HCT116 (cell line): ENCODE measurements at regions not wholly inside any gene's neighbourhood (a gene's known extent, or its start where the extent isn't known, plus 50 kb on each side); places are given as distances from the start of the nearest gene placed in this dataset.

Experiments used
- ATAC-seq: fragments of 200-7000 bp; cut with Tn5 transposase; 2 replicates; pipeline ENCODE4 v1.9.1; 2020; ENCODE audit warnings: mild to moderate bottlenecking, moderate library complexity
- BruUV-seq: library from RNA; stranded (reverse); fragments of 400-500 nt; replicated peaks from 2 replicates; lab custom pipeline; 2021; lab: Mats Ljungman, UMichigan
- CTCF ChIA-PET: fragments of 300-600 bp; sonication (Branson Sonifier 250); formaldehyde crosslinking; loops from one replicate; lab custom pipeline; 2021; ENCODE audit warnings: antibody characterized with exemption; lab: Charles Lee
- POLR2A ChIA-PET: fragments of 300-600, 350-600 bp; sonication (Branson Sonifier 250); formaldehyde crosslinking; loops from one replicate; lab custom pipeline; 2021; ENCODE audit warnings: antibody characterized with exemption; lab: Charles Lee
- RAD21 ChIA-PET, 2 experiments: fragments of 300-600 bp; sonication (Branson Sonifier 250); formaldehyde crosslinking; loops; one replicate each; lab custom pipeline; 2023; ENCODE audit warnings: low total read pairs in 2 of 2; ENCODE audit not compliant: uncharacterized antibody in 2 of 2, unreplicated experiment in 2 of 2, low non-redundant PET in 1 of 2; lab: Charles Lee
- DNase-seq: peaks from one replicate; pipeline ENCODE4 v3.0.0-alpha.2; 2010; ENCODE audit warnings: low read depth, low spot score
- H2AFZ ChIP-seq: fragments of 200-600 bp; shearing (Covaris generic), sonication (generic); 2 replicates; pipeline ENCODE4 v1.6.1; 2017; ENCODE audit warnings: low read depth, mixed run types, mixed read lengths, antibody characterized with exemption, low read length; ENCODE audit not compliant: poor library complexity, severe bottlenecking
- H3K27ac ChIP-seq: 2 replicates; pipeline ENCODE4 v1.5.1; 2012; ENCODE audit warnings: low read depth, low read length
- H3K27me3 ChIP-seq: fragments of 200-600 bp; sonication (generic); 2 replicates; pipeline ENCODE4 v1.6.1; 2016; ENCODE audit warnings: mixed run types, low read length, mixed read lengths; ENCODE audit not compliant: insufficient read depth
- H3K36me3 ChIP-seq, 2 experiments: fragments of 200-500 bp in 1 of 2; fragments of 200-600 bp in 1 of 2; sonication (Bioruptor generic) in 1 of 2; sonication (generic) in 1 of 2; 2 replicates each; pipeline versions ENCODE4 v1.5.1 to v1.6.1; 2014 to 2016; ENCODE audit warnings: low read length in 2 of 2, inconsistent platforms in 1 of 2, mixed read lengths in 1 of 2, mixed run types in 1 of 2; ENCODE audit not compliant: insufficient read depth in 2 of 2, control insufficient read depth in 1 of 2
- H3K4me1 ChIP-seq, 2 experiments: fragments of 200-600 bp in 1 of 2; sonication (generic) in 1 of 2; 2 replicates each; pipeline versions ENCODE4 v1.5.1 to v1.6.1; 2012 to 2017; ENCODE audit warnings: low read length in 2 of 2, inconsistent platforms in 1 of 2, mild to moderate bottlenecking in 1 of 2, mixed read lengths in 1 of 2, mixed run types in 1 of 2, moderate library complexity in 1 of 2; ENCODE audit not compliant: insufficient read depth in 2 of 2, control insufficient read depth in 1 of 2
- H3K4me2 ChIP-seq: fragments of 200-600 bp; sonication (generic); 2 replicates; pipeline ENCODE4 v1.6.1; 2017; ENCODE audit warnings: mixed run types, low read length, mixed read lengths
- H3K4me3 ChIP-seq, 2 experiments: fragments of 200-600 bp in 1 of 2; sonication (generic) in 1 of 2; replicated peaks in 1 of 2; 2 replicates each; pipeline ENCODE4 v1.5.1; 2011 to 2016; ENCODE audit warnings: low read length in 2 of 2, control low read depth in 1 of 2, low read depth in 1 of 2, mild to moderate bottlenecking in 1 of 2, mixed read lengths in 1 of 2, mixed run types in 1 of 2
- H3K79me2 ChIP-seq: fragments of 200-600 bp; sonication (generic); 2 replicates; pipeline ENCODE4 v1.6.1; 2017; ENCODE audit warnings: mild to moderate bottlenecking, mixed run types, low read length, moderate library complexity, mixed read lengths; ENCODE audit not compliant: insufficient read depth
- H3K9ac ChIP-seq: fragments of 200-600 bp; sonication (generic); 2 replicates; pipeline ENCODE4 v1.6.1; 2016; ENCODE audit warnings: low read length, mixed read lengths
- H3K9me2 ChIP-seq: fragments of 200-600 bp; sonication (generic), shearing (Covaris generic); 2 replicates; pipeline ENCODE4 v1.6.1; 2017; ENCODE audit warnings: mixed run types, mild to moderate bottlenecking, moderate library complexity; ENCODE audit not compliant: insufficient read depth
- H3K9me3 ChIP-seq, 2 experiments: fragments of 200-500 bp in 1 of 2; fragments of 200-600 bp in 1 of 2; sonication (Bioruptor generic) in 1 of 2; sonication (generic) in 1 of 2; 2 replicates each; pipeline ENCODE4 v1.6.1; 2014 to 2017; ENCODE audit warnings: low read length in 2 of 2, mixed read lengths in 2 of 2, inconsistent platforms in 1 of 2, low read depth in 1 of 2, mild to moderate bottlenecking in 1 of 2, mixed run types in 1 of 2, moderate library complexity in 1 of 2; ENCODE audit not compliant: control insufficient read depth in 1 of 2, insufficient read depth in 1 of 2
- H4K20me1 ChIP-seq: fragments of 200-600 bp; sonication (generic), shearing (Covaris generic); 2 replicates; pipeline ENCODE4 v1.6.1; 2017; ENCODE audit warnings: mixed run types, mild to moderate bottlenecking, moderate library complexity; ENCODE audit not compliant: insufficient read depth
- CBX3 ChIP-seq: IDR thresholded peaks from 2 replicates; pipeline ENCODE4 v1.6.1; 2012; ENCODE audit warnings: low read depth
- CEBPB ChIP-seq: IDR thresholded peaks from 2 replicates; pipeline ENCODE4 v1.6.1; 2012; ENCODE audit warnings: low read depth
- CTCF ChIP-seq, 3 experiments: fragments of 200-600 bp in 1 of 3; sonication (generic) in 1 of 3; IDR thresholded peaks in 2 of 3; conservative IDR thresholded peaks in 1 of 3; 2 replicates each; pipeline ENCODE4 v1.5.1; 2012 to 2017; ENCODE audit warnings: low read depth in 2 of 3, low read length in 2 of 3, antibody characterized with exemption in 1 of 3, borderline replicate concordance in 1 of 3, control low read depth in 1 of 3, mild to moderate bottlenecking in 1 of 3, mixed read lengths in 1 of 3, mixed run types in 1 of 3, moderate library complexity in 1 of 3; ENCODE audit not compliant: insufficient read depth in 1 of 3
- EGR1 ChIP-seq: IDR thresholded peaks from 2 replicates; pipeline ENCODE4 v1.6.1; 2012; ENCODE audit warnings: low read depth
- ELF1 ChIP-seq: IDR thresholded peaks from 2 replicates; pipeline ENCODE4 v1.6.1; 2012; ENCODE audit warnings: low read depth, borderline replicate concordance
- EZH2 ChIP-seq: fragments of 200-600 bp; sonication (generic); IDR thresholded peaks from 2 replicates; pipeline ENCODE4 v1.6.1; 2017; ENCODE audit warnings: antibody characterized with exemption, mixed run types
- EZH2phosphoT487 ChIP-seq: fragments of 200-600 bp; IDR thresholded peaks from 2 replicates; pipeline ENCODE4 v1.6.1; 2018; ENCODE audit warnings: antibody characterized with exemption, borderline replicate concordance
- POLR2A ChIP-seq: IDR thresholded peaks from 2 replicates; pipeline ENCODE4 v1.7.0; 2011; ENCODE audit warnings: borderline replicate concordance; ENCODE audit not compliant: insufficient read depth, insufficient read length; ENCODE audit errors: extremely low read depth
- RAD21 ChIP-seq: IDR thresholded peaks from 2 replicates; pipeline ENCODE4 v1.6.1; 2012; ENCODE audit warnings: low read depth, mild to moderate bottlenecking
- SP1 ChIP-seq: IDR thresholded peaks from 2 replicates; pipeline ENCODE4 v1.6.1; 2012; ENCODE audit warnings: low read depth
- SRF ChIP-seq: IDR thresholded peaks from 2 replicates; pipeline ENCODE4 v1.6.1; 2012; ENCODE audit warnings: low read depth
- YY1 ChIP-seq: IDR thresholded peaks from 2 replicates; pipeline ENCODE4 v1.6.1; 2011; ENCODE audit warnings: low read length, low read depth, moderate library complexity, mild to moderate bottlenecking; ENCODE audit not compliant: insufficient replicate concordance; ENCODE audit errors: extremely low read depth
- ZFX ChIP-seq: fragments of 450-650 bp; IDR thresholded peaks from 2 replicates; pipeline ENCODE4 v1.6.1; 2017
- ZNF274 ChIP-seq: fragments of 200-500 bp; sonication (Bioruptor generic); IDR thresholded peaks from 2 replicates; pipeline ENCODE4 v1.6.1; 2014; ENCODE audit warnings: mild to moderate bottlenecking, low read depth, low read length, inconsistent platforms
- intact Hi-C: fragments of 100-400 bp; cut with micrococcal nuclease; formaldehyde crosslinking; loops from 2 replicates; pipeline ENCODE4 v1.10.0; 2022
- TF ChIP-seq, protein P1 (sequence below): IDR thresholded peaks from 2 replicates; pipeline ENCODE4 v1.6.1; 2012
- TF ChIP-seq, protein P2 (sequence below): IDR thresholded peaks from 2 replicates; pipeline ENCODE4 v1.6.1; 2012
- TF ChIP-seq, protein P3 (sequence below): IDR thresholded peaks from 2 replicates; pipeline ENCODE4 v1.6.1; 2012; ENCODE audit warnings: low read depth
- TF ChIP-seq, protein P4 (sequence below): IDR thresholded peaks from 2 replicates; pipeline ENCODE4 v1.6.1; 2011; ENCODE audit warnings: mild to moderate bottlenecking, low read length, moderate library complexity; ENCODE audit not compliant: insufficient replicate concordance; ENCODE audit errors: extremely low read depth

- Histone ChIP-seq H3K9me3 (no peaks in the 10 kb centered on the region), H3K4me2 (no peak overlapping the region), H3K27ac (no peak overlapping the region), H3K9me2 (no peaks in the 10 kb centered on the region), H4K20me1 (no peaks in the 10 kb centered on the region), H3K4me3 (no peak overlapping the region), H3K27me3 (peaks cover 49% of the 10 kb centered on the region), H3K9ac (no peak overlapping the region), H3K36me3 (no peaks in the 10 kb centered on the region), H2AFZ (no peak overlapping the region), H3K4me1 (no peaks in the 10 kb centered on the region), H3K79me2 (no peaks in the 10 kb centered on the region)
- ChIA-PET RAD21 (no interaction called here), POLR2A (no interaction called here), CTCF (no interaction called here)
- no peak for DNase-seq
- no TSS peak for BruUV-seq
- TF ChIP-seq CBX3 (no peak), CEBPB (no peak), RAD21 (no peak), YY1 (no peak), ZFX (no peak), SRF (no peak), EZH2 (no peak), ZNF274 (no peak), POLR2A (no peak), EGR1 (no peak), EZH2phosphoT487 (no peak), ELF1 (no peak), CTCF (IDR thresholded peaks at IDR 0.05 in 2 of 3, conservative IDR thresholded peaks at IDR 0.05 in 1 of 3; ENCODE audit: borderline replicate concordance in 1 of 3, insufficient read depth in 1 of 3, low read depth in 2 of 3, low read length in 2 of 3) (no peak), SP1 (no peak)
- TF ChIP-seq, protein P1, sequence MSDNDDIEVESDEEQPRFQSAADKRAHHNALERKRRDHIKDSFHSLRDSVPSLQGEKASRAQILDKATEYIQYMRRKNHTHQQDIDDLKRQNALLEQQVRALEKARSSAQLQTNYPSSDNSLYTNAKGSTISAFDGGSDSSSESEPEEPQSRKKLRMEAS, result no peak
- TF ChIP-seq, protein P2, sequence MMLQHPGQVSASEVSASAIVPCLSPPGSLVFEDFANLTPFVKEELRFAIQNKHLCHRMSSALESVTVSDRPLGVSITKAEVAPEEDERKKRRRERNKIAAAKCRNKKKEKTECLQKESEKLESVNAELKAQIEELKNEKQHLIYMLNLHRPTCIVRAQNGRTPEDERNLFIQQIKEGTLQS, result no peak
- TF ChIP-seq, protein P3, sequence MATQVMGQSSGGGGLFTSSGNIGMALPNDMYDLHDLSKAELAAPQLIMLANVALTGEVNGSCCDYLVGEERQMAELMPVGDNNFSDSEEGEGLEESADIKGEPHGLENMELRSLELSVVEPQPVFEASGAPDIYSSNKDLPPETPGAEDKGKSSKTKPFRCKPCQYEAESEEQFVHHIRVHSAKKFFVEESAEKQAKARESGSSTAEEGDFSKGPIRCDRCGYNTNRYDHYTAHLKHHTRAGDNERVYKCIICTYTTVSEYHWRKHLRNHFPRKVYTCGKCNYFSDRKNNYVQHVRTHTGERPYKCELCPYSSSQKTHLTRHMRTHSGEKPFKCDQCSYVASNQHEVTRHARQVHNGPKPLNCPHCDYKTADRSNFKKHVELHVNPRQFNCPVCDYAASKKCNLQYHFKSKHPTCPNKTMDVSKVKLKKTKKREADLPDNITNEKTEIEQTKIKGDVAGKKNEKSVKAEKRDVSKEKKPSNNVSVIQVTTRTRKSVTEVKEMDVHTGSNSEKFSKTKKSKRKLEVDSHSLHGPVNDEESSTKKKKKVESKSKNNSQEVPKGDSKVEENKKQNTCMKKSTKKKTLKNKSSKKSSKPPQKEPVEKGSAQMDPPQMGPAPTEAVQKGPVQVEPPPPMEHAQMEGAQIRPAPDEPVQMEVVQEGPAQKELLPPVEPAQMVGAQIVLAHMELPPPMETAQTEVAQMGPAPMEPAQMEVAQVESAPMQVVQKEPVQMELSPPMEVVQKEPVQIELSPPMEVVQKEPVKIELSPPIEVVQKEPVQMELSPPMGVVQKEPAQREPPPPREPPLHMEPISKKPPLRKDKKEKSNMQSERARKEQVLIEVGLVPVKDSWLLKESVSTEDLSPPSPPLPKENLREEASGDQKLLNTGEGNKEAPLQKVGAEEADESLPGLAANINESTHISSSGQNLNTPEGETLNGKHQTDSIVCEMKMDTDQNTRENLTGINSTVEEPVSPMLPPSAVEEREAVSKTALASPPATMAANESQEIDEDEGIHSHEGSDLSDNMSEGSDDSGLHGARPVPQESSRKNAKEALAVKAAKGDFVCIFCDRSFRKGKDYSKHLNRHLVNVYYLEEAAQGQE, result no peak
- TF ChIP-seq, protein P4, sequence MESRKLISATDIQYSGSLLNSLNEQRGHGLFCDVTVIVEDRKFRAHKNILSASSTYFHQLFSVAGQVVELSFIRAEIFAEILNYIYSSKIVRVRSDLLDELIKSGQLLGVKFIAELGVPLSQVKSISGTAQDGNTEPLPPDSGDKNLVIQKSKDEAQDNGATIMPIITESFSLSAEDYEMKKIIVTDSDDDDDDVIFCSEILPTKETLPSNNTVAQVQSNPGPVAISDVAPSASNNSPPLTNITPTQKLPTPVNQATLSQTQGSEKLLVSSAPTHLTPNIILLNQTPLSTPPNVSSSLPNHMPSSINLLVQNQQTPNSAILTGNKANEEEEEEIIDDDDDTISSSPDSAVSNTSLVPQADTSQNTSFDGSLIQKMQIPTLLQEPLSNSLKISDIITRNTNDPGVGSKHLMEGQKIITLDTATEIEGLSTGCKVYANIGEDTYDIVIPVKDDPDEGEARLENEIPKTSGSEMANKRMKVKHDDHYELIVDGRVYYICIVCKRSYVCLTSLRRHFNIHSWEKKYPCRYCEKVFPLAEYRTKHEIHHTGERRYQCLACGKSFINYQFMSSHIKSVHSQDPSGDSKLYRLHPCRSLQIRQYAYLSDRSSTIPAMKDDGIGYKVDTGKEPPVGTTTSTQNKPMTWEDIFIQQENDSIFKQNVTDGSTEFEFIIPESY, result no peak
- no peak for ATAC-seq
- intact Hi-C loops, result no loop called here
Measured at GRCh38 chr14:61877768-61878167, 115.5 kb downstream of the SNAPC1 start.
